Fibroblast of villous mesenchyme (primary cell): ENCODE measurements at regions not wholly inside any gene's neighbourhood (a gene's known extent, or its start where the extent isn't known, plus 50 kb on each side); places are given as distances from the start of the nearest gene placed in this dataset.

ENCODE experiments used
- DNase-seq: peaks from one replicate; pipeline ENCODE4 v3.0.0-alpha.2; 2010; ENCODE audit warnings: low read depth
- H3K4me3 ChIP-seq: 2 replicates; pipeline ENCODE4 v1.5.1; 2011; ENCODE audit warnings: low read depth, mild to moderate bottlenecking, low read length
- CTCF ChIP-seq: IDR thresholded peaks from 2 replicates; pipeline ENCODE4 v1.5.1; 2012; ENCODE audit warnings: low read depth, mild to moderate bottlenecking, low read length; ENCODE audit not compliant: insufficient read depth

GRCh38 chr10:1870491-1870890 is 133.2 kb upstream of the ADARB2 start:
- TF ChIP-seq CTCF = no peak
- no peak overlapping the region for H3K4me3 ChIP-seq

GRCh38 chr10:1869861-1870260 is 132.5 kb upstream of the ADARB2 start:
- TF ChIP-seq CTCF = no peak

More at GRCh38 chr10:1870491-1870890, 133.2 kb upstream of the ADARB2 start:
- no peak for DNase-seq

GRCh38 chr10:1860351-1860750 is 123.0 kb upstream of the ADARB2 start:
- TF ChIP-seq CTCF = no peak
- H3K4me3 ChIP-seq = no peak overlapping the region
- DNase-seq = no peak

More at GRCh38 chr10:1869861-1870260, 132.5 kb upstream of the ADARB2 start:
- no peak for DNase-seq
- no peak overlapping the region for H3K4me3 ChIP-seq

- no peak overlapping the region for H3K4me3 ChIP-seq
- DNase-seq = no peak
- no peak for TF ChIP-seq CTCF
Observed at GRCh38 chr10:1858547-1858946, 121.2 kb upstream of the ADARB2 start.

- DNase-seq = no peak
- TF ChIP-seq CTCF = no peak
- no peak overlapping the region for H3K4me3 ChIP-seq
Observed at GRCh38 chr10:1858048-1858447, 120.7 kb upstream of the ADARB2 start.

GRCh38 chr10:1855911-1856310 is 118.6 kb upstream of the ADARB2 start:
- H3K4me3 ChIP-seq = no peak overlapping the region
- DNase-seq = no peak
- no peak for TF ChIP-seq CTCF

- TF ChIP-seq CTCF = no peak
- no peak for DNase-seq
- H3K4me3 ChIP-seq = no peak overlapping the region
Observed at GRCh38 chr10:1854271-1854670, 116.9 kb upstream of the ADARB2 start.
